Nephron progenitor cell (in vitro differentiated cells): ENCODE measurements at regions not wholly inside any gene's neighbourhood (a gene's known extent, or its start where the extent isn't known, plus 50 kb on each side); places are given as distances from the start of the nearest gene placed in this dataset.

Experiments used
- DNase-seq: peaks from one replicate; pipeline ENCODE4 v3.0.0; 2021
- H3K27ac Mint-ChIP-seq: 2 replicates; pipeline ENCODE4 v1.8.0; 2021; ENCODE audit warnings: mild to moderate bottlenecking, moderate library complexity, mixed read lengths
- H3K27me3 Mint-ChIP-seq: 2 replicates; pipeline ENCODE4 v1.8.0; 2021; ENCODE audit warnings: mild to moderate bottlenecking, low read depth, mixed read lengths; ENCODE audit not compliant: poor library complexity
- H3K36me3 Mint-ChIP-seq: 2 replicates; pipeline ENCODE4 v1.8.0; 2021; ENCODE audit warnings: low read depth, mixed read lengths
- H3K4me1 Mint-ChIP-seq: 2 replicates; pipeline ENCODE4 v1.8.0; 2021; ENCODE audit warnings: mixed read lengths
- H3K4me3 Mint-ChIP-seq: 2 replicates; pipeline ENCODE4 v1.8.0; 2021; ENCODE audit warnings: mild to moderate bottlenecking, moderate library complexity, mixed read lengths
- H3K9me3 Mint-ChIP-seq: 2 replicates; pipeline ENCODE4 v1.8.0; 2021; ENCODE audit warnings: mild to moderate bottlenecking, moderate library complexity, mixed read lengths
- TF ChIP-seq, protein P1 (sequence below): fragments of 200-600 bp; sonication (generic); IDR thresholded peaks from 2 replicates; pipeline ENCODE4 v1.5.0; 2021; ENCODE audit warnings: antibody characterized with exemption

DNA sequence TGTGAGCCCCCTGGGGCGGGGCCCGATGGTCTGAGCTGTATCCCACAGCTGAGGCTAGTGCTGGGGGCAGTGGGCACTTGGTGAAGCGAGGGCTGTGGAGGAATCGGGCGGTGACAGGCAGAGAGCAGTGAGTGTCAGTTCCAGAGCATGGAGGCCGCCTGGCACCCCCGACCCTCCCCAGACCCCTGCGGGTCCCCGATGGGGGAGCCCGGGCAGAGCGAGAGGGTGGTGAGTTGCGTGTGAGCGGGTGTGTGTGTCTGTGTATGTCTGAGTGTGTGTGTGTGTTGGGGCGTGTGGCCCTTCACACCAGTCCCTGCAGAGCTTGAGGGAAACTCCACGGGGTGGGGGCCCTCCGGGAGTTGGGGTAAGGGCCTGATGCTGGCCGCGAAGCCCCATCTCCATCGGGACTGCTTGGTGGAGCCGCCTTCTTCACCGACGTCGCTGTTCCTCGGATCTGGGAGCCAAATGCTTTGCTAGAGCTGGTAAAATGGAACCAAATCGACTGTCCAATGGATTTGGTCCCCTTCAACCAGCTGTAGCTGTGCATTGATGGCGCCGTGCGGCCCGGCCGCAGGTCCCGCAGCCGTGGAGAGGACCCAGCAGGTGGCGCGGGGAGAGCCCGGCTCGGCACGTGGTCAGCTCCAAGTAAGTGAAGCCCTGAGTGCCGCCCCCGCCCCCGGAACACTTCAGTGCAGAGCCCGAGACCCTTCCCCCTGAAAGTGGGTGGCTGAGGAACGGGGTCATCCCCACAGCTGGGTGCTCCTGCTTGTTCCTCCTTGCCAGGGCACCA lies 77.7 kb upstream of the SLCO4A1 start:
- Mint-ChIP-seq H3K4me1 (peaks cover 16% of the 10 kb centered on the region), H3K27ac (no peak overlapping the region), H3K27me3 (peaks cover 5% of the 10 kb centered on the region), H3K9me3 (no peaks in the 10 kb centered on the region), H3K4me3 (no peak overlapping the region), H3K36me3 (no peaks in the 10 kb centered on the region)
- DNase-seq = no peak
- TF ChIP-seq, protein P1, sequence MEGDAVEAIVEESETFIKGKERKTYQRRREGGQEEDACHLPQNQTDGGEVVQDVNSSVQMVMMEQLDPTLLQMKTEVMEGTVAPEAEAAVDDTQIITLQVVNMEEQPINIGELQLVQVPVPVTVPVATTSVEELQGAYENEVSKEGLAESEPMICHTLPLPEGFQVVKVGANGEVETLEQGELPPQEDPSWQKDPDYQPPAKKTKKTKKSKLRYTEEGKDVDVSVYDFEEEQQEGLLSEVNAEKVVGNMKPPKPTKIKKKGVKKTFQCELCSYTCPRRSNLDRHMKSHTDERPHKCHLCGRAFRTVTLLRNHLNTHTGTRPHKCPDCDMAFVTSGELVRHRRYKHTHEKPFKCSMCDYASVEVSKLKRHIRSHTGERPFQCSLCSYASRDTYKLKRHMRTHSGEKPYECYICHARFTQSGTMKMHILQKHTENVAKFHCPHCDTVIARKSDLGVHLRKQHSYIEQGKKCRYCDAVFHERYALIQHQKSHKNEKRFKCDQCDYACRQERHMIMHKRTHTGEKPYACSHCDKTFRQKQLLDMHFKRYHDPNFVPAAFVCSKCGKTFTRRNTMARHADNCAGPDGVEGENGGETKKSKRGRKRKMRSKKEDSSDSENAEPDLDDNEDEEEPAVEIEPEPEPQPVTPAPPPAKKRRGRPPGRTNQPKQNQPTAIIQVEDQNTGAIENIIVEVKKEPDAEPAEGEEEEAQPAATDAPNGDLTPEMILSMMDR = no peak

DNA sequence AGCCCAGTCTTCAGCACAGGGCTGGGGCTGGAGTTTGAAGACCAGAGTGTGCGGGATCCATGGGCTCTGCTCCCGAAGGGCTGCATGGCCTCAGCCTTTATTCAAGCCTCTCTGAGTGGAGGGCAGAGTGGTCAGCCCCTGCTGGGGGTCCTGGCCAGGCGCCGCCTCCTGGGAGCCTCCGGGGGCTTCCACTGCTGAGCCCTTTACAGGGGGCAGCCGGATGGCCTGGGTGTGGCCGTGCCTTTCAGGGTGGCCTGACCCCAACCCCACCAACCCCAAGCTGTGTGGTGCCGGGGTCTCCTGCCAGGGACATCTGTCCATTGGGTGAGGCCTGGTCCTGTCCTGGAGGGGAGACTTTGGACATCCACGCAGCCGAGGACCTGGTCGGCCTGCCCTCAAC lies 76.0 kb upstream of the SLCO4A1 start:
- peaks cover 20% of the 10 kb centered on the region for H3K27me3 Mint-ChIP-seq
- H3K36me3 Mint-ChIP-seq = no peaks in the 10 kb centered on the region
- TF ChIP-seq, protein P1 = no peak
- peaks cover 5% of the 10 kb centered on the region for H3K4me1 Mint-ChIP-seq
- no peak overlapping the region for H3K4me3 Mint-ChIP-seq
- no peak for DNase-seq
- no peaks in the 10 kb centered on the region for H3K9me3 Mint-ChIP-seq
- H3K27ac Mint-ChIP-seq = no peak overlapping the region

DNA sequence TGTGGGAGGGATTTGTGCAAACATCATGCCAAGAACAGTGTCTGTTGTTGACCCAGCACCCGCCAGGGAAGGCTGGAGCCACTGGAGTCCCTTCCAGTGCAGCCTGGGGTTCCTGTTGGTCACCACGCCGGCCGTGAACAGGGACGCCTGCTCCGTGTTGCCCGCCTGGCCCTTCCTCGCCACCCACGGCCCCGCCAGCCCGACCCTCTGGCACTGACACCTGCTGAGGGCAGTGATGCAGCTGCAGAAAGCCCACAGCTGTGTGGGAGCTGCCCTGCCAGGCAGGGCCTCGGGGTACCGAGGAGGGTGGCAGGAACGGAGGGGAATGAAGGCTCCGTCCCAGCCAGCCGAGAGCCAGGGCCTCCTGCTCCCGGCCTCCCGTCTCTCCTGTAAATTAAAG lies 75.5 kb upstream of the SLCO4A1 start:
- Mint-ChIP-seq H3K4me3 (no peak overlapping the region), H3K27ac (no peak overlapping the region), H3K4me1 (peaks cover under 1% of the 10 kb centered on the region), H3K27me3 (peaks cover 22% of the 10 kb centered on the region), H3K36me3 (no peaks in the 10 kb centered on the region), H3K9me3 (no peaks in the 10 kb centered on the region)
- TF ChIP-seq, protein P1 = no peak
- DNase-seq = no peak

DNA sequence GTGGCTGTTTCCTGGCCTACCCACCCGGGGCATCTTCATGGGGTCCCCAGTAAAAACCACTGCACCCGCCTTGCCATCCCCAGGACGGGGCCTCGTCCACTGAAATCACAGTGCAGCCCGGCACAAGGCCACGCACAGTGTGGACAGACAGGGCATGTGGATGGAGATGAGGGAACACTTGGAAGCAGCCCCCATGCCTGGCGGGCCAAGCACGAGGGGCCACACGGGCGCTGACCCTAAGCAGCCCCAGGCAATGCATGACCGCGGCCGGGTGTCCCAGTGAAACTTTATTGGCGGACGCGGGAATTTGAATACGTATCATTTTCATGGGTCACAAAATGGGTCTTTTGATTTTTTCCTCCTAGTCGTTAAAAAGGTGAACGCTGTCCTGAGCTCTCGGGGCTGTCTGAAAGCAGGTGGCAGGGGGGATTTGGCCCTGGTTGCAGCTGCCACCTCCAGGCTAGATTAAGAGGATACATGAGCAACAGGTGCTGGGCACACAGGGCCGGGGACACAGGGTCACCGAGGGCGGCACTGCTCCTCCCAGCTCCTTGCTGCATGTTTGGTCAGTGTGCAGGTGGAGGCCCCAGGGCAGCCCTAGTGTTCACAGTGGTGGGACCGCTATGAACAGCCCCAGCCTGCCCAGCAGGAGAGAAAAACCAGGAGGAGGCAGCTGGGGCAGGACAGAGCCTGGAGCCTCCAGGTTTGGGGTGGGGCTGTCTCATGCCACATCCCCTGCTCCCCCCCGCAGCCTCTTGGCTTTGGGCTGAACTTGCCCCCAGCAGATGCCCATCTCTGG lies 74.9 kb upstream of the SLCO4A1 start:
- TF ChIP-seq, protein P1 = no peak
- Mint-ChIP-seq H3K27ac (no peak overlapping the region), H3K27me3 (peaks cover 27% of the 10 kb centered on the region), H3K9me3 (no peaks in the 10 kb centered on the region), H3K4me3 (no peak overlapping the region), H3K4me1 (no peaks in the 10 kb centered on the region), H3K36me3 (no peaks in the 10 kb centered on the region)
- no peak for DNase-seq

DNA sequence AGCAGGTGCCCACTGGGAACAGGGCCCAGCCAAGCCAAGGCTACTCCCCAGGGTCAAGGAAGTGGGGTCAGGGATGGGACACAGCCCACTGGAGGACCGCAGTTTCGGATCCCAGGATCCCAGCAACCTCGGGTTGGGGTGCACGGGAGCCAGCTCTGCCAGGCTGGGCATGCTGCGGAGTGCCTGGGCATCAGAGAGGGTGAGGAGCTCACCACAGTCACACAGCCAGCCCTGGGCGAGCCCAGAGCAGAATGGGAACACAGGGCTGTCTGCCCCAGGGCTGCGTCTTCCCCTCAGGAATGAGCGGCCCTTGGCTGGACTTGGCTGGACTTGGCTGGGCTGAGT lies 74.3 kb upstream of the SLCO4A1 start:
- TF ChIP-seq, protein P1 = no peak
- no peaks in the 10 kb centered on the region for H3K36me3 Mint-ChIP-seq
- no peak overlapping the region for H3K4me3 Mint-ChIP-seq
- peaks cover 28% of the 10 kb centered on the region for H3K27me3 Mint-ChIP-seq
- no peaks in the 10 kb centered on the region for H3K9me3 Mint-ChIP-seq
- no peaks in the 10 kb centered on the region for H3K4me1 Mint-ChIP-seq
- H3K27ac Mint-ChIP-seq = no peak overlapping the region
- no peak for DNase-seq
